HG02588 (cell line): ENCODE measurements at regions not wholly inside any gene's neighbourhood (a gene's known extent, or its start where the extent isn't known, plus 50 kb on each side); places are given as distances from the start of the nearest gene placed in this dataset.
"Not testable (repeated sequence)": the region's sequence is repeated elsewhere in the genome, so short reads cannot be mapped to it uniquely, and the experiment has no call there.

Source experiments
- ATAC-seq: cut with Tn5 transposase; IDR thresholded peaks from one replicate; pipeline ENCODE4 v1.9.1; 2021; ENCODE audit warnings: mild to moderate bottlenecking, moderate library complexity; ENCODE audit not compliant: unreplicated experiment

GRCh38 chr2:12554224-12555011 is 162.3 kb upstream of the TRIB2 start:
- ATAC-seq: no peak

- ATAC-seq: no peak
Measured at GRCh38 chr2:12555012-12555645, 161.6 kb upstream of the TRIB2 start.

- ATAC-seq: no peak
Measured at GRCh38 chr2:12556762-12557161, 160.0 kb upstream of the TRIB2 start.

- no peak for ATAC-seq
Measured at GRCh38 chr2:12557688-12558087, 159.0 kb upstream of the TRIB2 start.

- no peak for ATAC-seq
Measured at GRCh38 chr2:12558519-12558918, 158.2 kb upstream of the TRIB2 start.

GRCh38 chr2:12560618-12561017 is 156.1 kb upstream of the TRIB2 start:
- ATAC-seq: no peak

- ATAC-seq: no peak
Measured at GRCh38 chr2:12567411-12567810, 149.3 kb upstream of the TRIB2 start.

GRCh38 chr2:12569510-12569909 is 147.2 kb upstream of the TRIB2 start:
- not testable (repeated sequence) for ATAC-seq

- not testable (repeated sequence) for ATAC-seq
Measured at GRCh38 chr2:12569929-12570328, 146.8 kb upstream of the TRIB2 start.

GRCh38 chr2:12577091-12577490 is 139.6 kb upstream of the TRIB2 start:
- ATAC-seq: no peak

- ATAC-seq: no peak
Measured at GRCh38 chr2:12577567-12578253, 139.0 kb upstream of the TRIB2 start.

- no peak for ATAC-seq
Measured at GRCh38 chr2:12579018-12579417, 137.7 kb upstream of the TRIB2 start.

GRCh38 chr2:12584338-12584737 is 132.4 kb upstream of the TRIB2 start:
- no peak for ATAC-seq

- no peak for ATAC-seq
Measured at GRCh38 chr2:12585784-12586183, 131.0 kb upstream of the TRIB2 start.

GRCh38 chr2:12587228-12587627 is 129.5 kb upstream of the TRIB2 start:
- ATAC-seq: no peak

GRCh38 chr2:12587729-12588522 is 128.8 kb upstream of the TRIB2 start:
- peak; percentile 84 for ATAC-seq

- no peak for ATAC-seq
Measured at GRCh38 chr2:12588986-12589385, 127.8 kb upstream of the TRIB2 start.

GRCh38 chr2:12589802-12590320 is 126.9 kb upstream of the TRIB2 start:
- no peak for ATAC-seq

GRCh38 chr2:12592296-12592695 is 124.4 kb upstream of the TRIB2 start:
- no peak for ATAC-seq

GRCh38 chr2:12594590-12594989 is 122.1 kb upstream of the TRIB2 start:
- no peak for ATAC-seq

GRCh38 chr2:12596771-12597170 is 120.0 kb upstream of the TRIB2 start:
- ATAC-seq: no peak
